Suppressor macrophage treated with lipopolysaccharide for 1 hour (primary cell): ENCODE measurements at regions not wholly inside any gene's neighbourhood (a gene's known extent, or its start where the extent isn't known, plus 50 kb on each side); places are given as distances from the start of the nearest gene placed in this dataset.
"Not testable (repeated sequence)": the region's sequence is repeated elsewhere in the genome, so short reads cannot be mapped to it uniquely, and the experiment has no call there.

Source experiments
- DNase-seq, 3 donors: peaks; one replicate each; pipeline ENCODE4 v3.0.0-alpha.2; 2020 to 2022

DNA sequence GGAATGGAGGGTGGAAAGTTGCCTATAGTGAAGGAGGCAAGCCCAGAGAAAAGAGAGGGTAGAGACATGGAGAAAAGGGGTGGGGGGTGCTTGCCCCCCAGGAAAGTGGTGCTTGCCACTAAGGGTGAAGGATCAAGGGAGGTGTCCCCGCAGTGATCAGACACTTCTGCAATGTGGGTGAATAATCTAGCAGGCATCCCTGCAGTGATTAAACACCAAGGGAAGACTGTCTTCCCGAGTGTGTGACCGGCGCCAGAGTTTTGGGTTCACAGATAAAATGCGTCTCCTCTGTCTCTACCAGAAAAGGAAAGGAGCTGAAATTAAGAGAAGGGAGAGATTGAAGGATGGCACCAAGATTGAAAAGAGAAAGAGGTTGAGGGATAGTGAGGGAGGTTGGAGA lies 1076.9 kb downstream of the DNAJB9 start:
- not testable (repeated sequence) for DNase-seq

- DNase-seq: not testable (repeated sequence)
Measured at GRCh38 chr7:109647263-109647662, 1077.6 kb downstream of the DNAJB9 start.

GRCh38 chr7:109659261-109659660 lies 1089.6 kb downstream of the DNAJB9 start:
- no peak for DNase-seq

DNA sequence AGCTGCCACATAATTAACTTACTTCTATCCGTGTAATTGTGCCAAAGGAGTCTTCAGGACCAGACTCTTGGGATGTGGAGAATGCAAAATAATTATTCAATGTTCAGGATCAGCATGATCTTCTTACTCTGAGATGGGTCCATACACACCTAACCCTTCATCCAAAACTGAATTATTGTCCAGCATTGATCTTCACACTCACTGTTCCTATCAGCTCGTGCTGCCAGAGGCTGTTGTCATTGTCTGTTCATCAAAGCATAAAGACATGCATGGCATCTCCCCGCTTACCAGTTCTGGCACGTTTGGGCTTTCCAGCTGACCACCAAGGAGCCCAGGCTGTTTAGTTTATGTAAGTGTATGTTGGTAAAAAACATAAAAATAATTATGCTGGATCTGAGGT lies 1090.7 kb downstream of the DNAJB9 start:
- no peak for DNase-seq

DNA sequence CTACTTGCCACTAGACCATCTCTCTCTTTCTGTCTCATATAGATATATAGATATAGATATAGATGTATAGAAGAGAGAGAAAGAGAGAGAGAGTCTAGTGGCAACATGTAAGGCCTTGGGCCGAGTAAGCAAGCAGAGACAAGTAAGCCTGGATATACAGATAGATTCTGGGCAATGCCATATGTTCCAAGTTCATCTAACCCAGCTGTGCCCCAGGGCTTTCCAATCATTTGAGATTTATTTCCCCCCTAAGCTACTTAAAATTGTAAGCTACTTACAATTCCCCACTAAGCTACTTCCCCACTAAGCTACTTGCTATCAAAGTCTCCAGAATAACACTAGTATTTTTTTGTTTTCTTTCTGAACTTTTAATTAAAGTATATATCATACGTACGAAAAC lies 1094.1 kb downstream of the DNAJB9 start:
- no peak for DNase-seq

- DNase-seq: not testable (repeated sequence)
Measured at GRCh38 chr7:109687269-109687668, 1117.6 kb downstream of the DNAJB9 start.

- not testable (repeated sequence) for DNase-seq
Measured at GRCh38 chr7:109692613-109693012, 1122.9 kb downstream of the DNAJB9 start.

GRCh38 chr7:109694149-109695071 lies 1124.7 kb downstream of the DNAJB9 start:
- DNase-seq: no peak

GRCh38 chr7:109695419-109695818 lies 1125.7 kb downstream of the DNAJB9 start:
- DNase-seq: no peak

DNA sequence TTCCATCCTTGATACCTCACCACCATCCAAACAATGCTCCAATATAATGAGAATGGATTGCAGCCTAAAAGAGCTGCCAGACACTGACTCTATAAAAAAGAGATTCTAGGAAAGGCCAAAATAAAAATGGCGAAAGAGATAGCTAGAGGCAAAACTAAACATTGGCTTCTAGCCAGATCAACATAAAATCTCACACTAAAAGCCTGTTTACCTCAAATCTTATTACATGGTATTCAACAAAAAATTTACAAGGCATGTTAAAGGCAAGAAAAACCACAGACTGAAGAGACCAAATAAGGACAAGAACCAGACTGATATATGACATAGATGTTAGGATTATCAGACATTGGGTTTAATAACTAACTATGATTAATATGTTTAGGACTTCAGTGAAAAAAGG lies 1127.0 kb downstream of the DNAJB9 start:
- DNase-seq: no peak

DNA sequence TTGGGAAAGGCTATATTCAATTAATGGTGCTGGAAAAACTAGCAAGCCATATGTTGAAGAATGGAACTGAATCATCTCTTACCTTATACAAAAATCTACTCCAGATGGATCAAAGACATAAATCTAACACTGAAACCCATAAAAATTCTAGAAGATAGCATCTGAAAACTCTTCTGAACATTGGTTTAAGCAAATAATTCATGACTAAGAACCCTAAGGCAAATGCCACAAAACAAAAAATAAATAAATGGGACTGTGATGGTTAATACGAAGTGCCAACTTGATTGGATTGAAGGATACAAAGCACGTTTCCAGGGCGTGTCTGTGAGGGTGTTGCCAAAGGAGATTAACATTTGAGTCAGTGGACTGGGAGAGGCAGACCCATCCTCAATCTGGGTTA lies 1130.0 kb downstream of the DNAJB9 start:
- no peak for DNase-seq

DNA sequence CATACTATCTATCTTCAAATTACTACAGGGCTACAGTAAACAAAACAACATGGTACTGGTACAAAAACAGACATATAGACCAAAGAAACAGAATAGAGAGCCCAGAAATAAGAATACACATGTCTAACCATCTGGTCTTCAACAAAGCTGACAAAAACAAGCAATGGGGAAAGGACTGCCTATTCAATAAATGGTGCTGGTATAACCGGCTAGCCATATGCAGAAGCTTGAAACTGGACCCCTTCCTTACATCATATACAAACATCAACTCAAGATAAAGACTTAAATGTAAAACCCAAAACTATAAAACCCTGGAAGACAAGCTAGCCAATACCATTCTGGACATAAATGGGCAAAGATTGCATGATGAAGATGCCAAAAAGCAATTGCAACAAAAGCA lies 1143.7 kb downstream of the DNAJB9 start:
- DNase-seq: no peak

- DNase-seq: not testable (repeated sequence)
Measured at GRCh38 chr7:109719359-109719758, 1149.7 kb downstream of the DNAJB9 start.

GRCh38 chr7:109734601-109735000 lies 1164.9 kb downstream of the DNAJB9 start:
- no peak for DNase-seq

DNA sequence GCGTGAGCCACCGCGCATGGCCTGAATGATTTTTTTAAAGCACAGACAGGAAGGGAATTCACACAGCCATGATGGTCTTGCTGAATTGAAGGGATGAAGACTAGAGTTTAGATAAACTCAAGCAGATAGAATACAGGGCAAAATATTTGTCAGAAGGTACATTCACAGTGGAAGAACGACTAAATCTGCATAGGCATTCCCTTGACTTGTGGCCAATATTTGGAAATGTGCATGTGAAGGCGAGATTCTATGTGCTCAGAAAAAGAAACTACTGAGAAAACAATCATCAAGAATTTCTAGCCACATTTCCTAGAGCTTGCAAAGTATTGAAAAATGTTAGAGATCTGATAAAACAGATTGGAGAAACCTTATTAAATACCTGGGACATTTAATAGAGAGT lies 1166.2 kb downstream of the DNAJB9 start:
- no peak for DNase-seq

DNA sequence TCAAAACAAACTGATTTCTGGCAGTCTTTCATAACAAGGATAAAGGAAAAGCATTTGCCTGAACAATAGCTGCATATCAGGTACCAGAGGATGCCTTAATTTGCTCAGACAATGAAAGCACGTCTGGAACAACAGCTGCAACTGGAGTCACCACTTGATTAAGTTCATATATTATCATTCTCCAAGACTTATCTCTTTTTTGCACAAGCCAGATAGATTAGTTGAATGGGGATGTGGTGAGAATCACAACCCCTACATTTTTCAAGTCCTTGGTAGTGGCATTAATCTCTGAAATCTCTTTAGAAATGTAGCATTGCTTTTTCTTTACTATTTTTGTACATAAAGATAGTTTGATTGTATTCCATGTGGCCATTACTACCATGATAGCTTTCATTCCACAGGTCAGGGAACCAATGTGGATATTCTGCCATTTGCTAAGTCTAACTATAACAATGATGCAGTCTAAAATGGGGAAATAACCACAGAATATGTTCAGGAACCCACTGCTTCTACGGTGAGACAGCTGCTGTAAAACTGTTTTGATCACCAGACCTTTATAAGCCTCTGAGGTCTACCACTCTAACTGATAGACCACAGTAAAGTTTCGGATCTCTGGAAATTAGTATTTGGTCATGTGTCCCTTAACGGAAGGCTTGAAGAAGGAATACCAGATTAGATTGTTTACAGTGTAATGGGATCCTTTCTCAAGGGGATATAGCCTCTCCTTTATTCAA lies 1176.2 kb downstream of the DNAJB9 start:
- DNase-seq: no peak

DNA sequence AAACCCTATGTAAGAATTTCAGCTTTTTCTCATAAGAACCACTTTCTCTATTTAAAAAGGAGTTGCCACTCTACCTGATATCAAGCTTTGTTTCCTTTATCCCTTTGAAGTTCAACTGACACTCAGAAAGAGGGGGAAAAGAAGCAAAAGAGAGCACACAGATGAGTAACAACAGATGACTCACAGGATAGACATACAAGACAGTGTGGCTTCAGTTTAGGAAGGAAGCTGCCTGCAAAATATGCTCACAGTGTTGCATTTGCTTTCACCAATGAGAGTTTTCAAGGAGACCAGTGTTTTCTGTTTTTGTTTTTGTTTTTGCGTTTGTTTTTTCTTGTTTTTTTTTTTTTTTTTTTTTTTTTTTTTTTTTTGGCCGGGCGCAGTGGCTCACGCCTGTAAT lies 1181.6 kb downstream of the DNAJB9 start:
- DNase-seq: no peak

GRCh38 chr7:109752068-109752467 lies 1182.4 kb downstream of the DNAJB9 start:
- DNase-seq: no peak

DNA sequence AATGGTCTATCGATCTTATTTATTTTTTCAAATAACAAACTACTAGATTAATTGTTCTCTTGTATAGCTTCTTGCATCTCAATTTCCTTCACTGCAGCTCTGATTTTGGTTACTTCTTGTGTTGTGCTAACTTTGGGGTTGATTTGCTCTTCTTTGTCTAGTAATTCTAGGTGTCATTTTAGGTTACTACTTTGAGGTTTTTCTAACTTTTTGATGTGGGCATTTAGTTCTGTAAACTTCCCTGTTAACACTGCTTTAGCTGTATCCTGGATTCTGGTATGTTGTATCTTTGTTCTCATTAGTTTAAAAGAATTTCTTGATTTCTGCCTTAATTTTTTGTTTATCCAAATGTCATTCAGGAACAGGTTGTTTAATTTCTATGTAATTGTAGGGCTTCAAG lies 1188.0 kb downstream of the DNAJB9 start:
- no peak for DNase-seq

DNA sequence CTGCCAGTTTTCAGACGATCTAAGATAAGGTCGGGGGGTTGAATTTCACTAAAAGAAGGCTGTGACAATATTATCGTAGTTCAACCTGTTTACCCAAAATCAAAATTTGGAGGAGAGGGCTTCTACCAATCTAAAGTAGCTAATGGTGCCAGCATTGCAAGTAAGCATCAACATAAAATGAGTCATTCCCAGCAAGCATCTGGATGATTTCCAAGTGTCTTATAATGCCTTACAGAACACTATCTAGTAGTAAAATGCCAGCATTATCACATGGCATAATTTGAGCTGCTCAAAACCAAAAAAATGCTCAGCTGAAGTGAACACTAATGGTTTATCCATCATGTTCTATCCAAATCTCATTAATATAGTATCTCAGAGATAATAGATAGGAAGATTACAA lies 1193.9 kb downstream of the DNAJB9 start:
- no peak for DNase-seq

DNA sequence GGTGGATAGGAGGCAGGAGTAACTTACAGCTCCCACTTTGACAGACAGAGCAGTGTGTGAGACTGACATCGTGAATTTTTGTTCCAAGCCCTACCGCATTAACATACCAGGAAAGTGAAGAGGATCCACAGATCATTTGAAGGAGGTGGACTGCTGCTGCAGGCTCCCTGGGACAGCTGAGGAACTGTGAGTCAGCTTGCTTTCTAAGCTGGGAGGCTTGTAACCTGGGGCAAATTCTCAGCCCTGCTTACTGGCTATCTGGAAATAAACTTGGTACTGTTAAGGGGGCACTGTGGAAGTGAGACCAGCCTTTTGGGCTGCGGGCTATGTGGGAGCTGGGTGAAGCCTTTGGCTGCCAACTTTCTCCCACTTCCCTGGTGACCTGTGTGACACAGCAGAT lies 1202.5 kb downstream of the DNAJB9 start:
- DNase-seq: no peak

DNA sequence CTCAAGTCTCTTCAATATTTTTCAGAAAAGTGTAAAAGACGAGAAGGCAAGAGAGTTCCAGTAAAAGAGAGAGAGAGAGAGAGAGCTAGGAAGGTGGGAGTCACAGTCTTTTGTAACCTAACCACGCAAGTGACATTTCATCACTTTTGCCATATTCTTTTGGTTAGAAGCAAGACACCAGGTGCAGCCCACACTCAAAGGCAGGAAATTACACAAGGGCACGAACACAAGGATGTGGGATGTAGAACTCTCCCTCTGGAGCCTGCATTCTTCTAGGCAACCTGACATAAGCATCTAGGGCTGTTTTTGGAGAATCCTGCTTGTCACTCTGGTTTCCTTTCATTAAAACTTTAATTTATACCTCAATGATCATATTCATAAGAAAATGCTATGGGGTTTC lies 1213.1 kb downstream of the DNAJB9 start:
- no peak for DNase-seq

GRCh38 chr7:109806548-109806947 lies 1236.9 kb downstream of the DNAJB9 start:
- no peak for DNase-seq

GRCh38 chr7:109821156-109821555 lies 1251.5 kb downstream of the DNAJB9 start:
- DNase-seq: no peak
